A549 (cell line): ENCODE measurements at regions not wholly inside any gene's neighbourhood (a gene's known extent, or its start where the extent isn't known, plus 50 kb on each side); places are given as distances from the start of the nearest gene placed in this dataset.

ENCODE experiments used
- CBX2 ChIP-seq: fragments of 200-600 bp; sonication (generic); IDR thresholded peaks from 2 replicates; pipeline ENCODE4 v1.6.1; 2016; ENCODE audit warnings: low read depth, mild to moderate bottlenecking, borderline replicate concordance
- CHD2 ChIP-seq: fragments of 150-350 bp; IDR thresholded peaks from 2 replicates; pipeline ENCODE4 v1.6.1; 2014; ENCODE audit warnings: low read length; ENCODE audit not compliant: partially characterized antibody
- FOSL2 ChIP-seq, 2 experiments: fragments of 450-650 bp in 1 of 2; fragments of >200 bp in 1 of 2; sonication (Bioruptor Twin) in 1 of 2; formaldehyde crosslinking; IDR thresholded peaks; 2 replicates each; pipeline versions ENCODE4 v1.5.0 to v1.6.1; 2016 to 2020; ENCODE audit warnings: mild to moderate bottlenecking in 1 of 2, moderate library complexity in 1 of 2
- KDM1A ChIP-seq: fragments of 200-600 bp; sonication (generic); IDR thresholded peaks from 2 replicates; pipeline ENCODE4 v1.6.1; 2016; ENCODE audit warnings: low read depth, mild to moderate bottlenecking
- MAZ ChIP-seq: fragments of 150-350 bp; IDR thresholded peaks from 2 replicates; pipeline ENCODE4 v1.6.1; 2014; ENCODE audit warnings: antibody characterized with exemption, low read depth, low read length, borderline replicate concordance
- POLR2A ChIP-seq: IDR thresholded peaks from 2 replicates; pipeline ENCODE4 v1.6.1; 2012; ENCODE audit warnings: mild to moderate bottlenecking, low read length
- POLR2AphosphoS2 ChIP-seq: conservative IDR thresholded peaks from 2 replicates; pipeline ENCODE4 v1.6.1; 2012; ENCODE audit warnings: low read length, improper control_type of control experiment, inconsistent platforms
- TF ChIP-seq, protein P1 (sequence below): fragments of >200 bp; sonication (Bioruptor Twin); formaldehyde crosslinking; IDR thresholded peaks from 3 replicates; pipeline ENCODE4 v1.5.1; 2016
- TF ChIP-seq, protein P2 (sequence below): fragments of 250-450 bp; sonication (Bioruptor Pico); IDR thresholded peaks from 2 replicates; pipeline ENCODE4 v1.5.0; 2021; ENCODE audit warnings: mild to moderate bottlenecking, moderate library complexity, borderline replicate concordance
- TF ChIP-seq, protein P3 (sequence below): IDR thresholded peaks from 2 replicates; pipeline ENCODE4 v1.6.1; 2012
- TF ChIP-seq, protein P4 (sequence below): fragments of 200-600 bp; sonication (generic); IDR thresholded peaks from 2 replicates; pipeline ENCODE4 v1.6.1; 2016; ENCODE audit warnings: antibody characterized with exemption, mild to moderate bottlenecking, moderate library complexity
- TF ChIP-seq, protein P5 (sequence below): IDR thresholded peaks from 2 replicates; pipeline ENCODE4 v1.6.1; 2012; ENCODE audit warnings: low read depth, borderline replicate concordance

DNA sequence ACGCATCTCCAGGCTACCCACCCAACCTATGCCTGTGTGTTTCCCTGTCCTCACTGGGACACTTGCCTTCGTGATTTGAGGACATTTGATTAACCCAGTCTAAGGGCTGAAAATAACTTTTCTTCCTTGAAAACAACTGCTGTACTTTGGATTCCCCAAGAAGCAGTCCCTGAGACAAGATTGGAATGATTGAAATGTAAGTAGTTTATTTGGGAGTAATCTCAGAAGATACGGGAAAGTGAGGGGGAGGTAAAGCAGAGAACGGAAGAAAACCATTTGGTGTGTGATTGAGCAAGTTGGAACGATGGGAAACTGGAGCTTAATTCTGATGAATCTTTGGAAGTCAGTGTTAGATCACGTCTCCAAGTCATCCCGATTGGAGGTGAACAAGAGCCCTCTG lies 143.8 kb upstream of the LMCD1 start:
- TF ChIP-seq CBX2 (no peak), MAZ (no peak), CHD2 (no peak), POLR2AphosphoS2 (no peak), FOSL2 (IDR thresholded peaks at IDR 0.05) (no peak), FOSL2 (CRISPR knock-in tag; IDR thresholded peaks at IDR 0.05) (no peak), POLR2A (no peak), KDM1A (no peak)
- TF ChIP-seq, protein P1, sequence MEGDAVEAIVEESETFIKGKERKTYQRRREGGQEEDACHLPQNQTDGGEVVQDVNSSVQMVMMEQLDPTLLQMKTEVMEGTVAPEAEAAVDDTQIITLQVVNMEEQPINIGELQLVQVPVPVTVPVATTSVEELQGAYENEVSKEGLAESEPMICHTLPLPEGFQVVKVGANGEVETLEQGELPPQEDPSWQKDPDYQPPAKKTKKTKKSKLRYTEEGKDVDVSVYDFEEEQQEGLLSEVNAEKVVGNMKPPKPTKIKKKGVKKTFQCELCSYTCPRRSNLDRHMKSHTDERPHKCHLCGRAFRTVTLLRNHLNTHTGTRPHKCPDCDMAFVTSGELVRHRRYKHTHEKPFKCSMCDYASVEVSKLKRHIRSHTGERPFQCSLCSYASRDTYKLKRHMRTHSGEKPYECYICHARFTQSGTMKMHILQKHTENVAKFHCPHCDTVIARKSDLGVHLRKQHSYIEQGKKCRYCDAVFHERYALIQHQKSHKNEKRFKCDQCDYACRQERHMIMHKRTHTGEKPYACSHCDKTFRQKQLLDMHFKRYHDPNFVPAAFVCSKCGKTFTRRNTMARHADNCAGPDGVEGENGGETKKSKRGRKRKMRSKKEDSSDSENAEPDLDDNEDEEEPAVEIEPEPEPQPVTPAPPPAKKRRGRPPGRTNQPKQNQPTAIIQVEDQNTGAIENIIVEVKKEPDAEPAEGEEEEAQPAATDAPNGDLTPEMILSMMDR: no peak
- TF ChIP-seq, protein P2, sequence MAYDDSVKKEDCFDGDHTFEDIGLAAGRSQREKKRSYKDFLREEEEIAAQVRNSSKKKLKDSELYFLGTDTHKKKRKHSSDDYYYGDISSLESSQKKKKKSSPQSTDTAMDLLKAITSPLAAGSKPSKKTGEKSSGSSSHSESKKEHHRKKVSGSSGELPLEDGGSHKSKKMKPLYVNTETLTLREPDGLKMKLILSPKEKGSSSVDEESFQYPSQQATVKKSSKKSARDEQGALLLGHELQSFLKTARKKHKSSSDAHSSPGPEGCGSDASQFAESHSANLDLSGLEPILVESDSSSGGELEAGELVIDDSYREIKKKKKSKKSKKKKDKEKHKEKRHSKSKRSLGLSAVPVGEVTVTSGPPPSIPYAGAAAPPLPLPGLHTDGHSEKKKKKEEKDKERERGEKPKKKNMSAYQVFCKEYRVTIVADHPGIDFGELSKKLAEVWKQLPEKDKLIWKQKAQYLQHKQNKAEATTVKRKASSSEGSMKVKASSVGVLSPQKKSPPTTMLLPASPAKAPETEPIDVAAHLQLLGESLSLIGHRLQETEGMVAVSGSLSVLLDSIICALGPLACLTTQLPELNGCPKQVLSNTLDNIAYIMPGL: no peak
- TF ChIP-seq, protein P3, sequence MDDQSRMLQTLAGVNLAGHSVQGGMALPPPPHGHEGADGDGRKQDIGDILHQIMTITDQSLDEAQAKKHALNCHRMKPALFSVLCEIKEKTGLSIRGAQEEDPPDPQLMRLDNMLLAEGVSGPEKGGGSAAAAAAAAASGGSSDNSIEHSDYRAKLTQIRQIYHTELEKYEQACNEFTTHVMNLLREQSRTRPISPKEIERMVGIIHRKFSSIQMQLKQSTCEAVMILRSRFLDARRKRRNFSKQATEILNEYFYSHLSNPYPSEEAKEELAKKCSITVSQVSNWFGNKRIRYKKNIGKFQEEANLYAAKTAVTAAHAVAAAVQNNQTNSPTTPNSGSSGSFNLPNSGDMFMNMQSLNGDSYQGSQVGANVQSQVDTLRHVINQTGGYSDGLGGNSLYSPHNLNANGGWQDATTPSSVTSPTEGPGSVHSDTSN: no peak
- TF ChIP-seq, protein P4, sequence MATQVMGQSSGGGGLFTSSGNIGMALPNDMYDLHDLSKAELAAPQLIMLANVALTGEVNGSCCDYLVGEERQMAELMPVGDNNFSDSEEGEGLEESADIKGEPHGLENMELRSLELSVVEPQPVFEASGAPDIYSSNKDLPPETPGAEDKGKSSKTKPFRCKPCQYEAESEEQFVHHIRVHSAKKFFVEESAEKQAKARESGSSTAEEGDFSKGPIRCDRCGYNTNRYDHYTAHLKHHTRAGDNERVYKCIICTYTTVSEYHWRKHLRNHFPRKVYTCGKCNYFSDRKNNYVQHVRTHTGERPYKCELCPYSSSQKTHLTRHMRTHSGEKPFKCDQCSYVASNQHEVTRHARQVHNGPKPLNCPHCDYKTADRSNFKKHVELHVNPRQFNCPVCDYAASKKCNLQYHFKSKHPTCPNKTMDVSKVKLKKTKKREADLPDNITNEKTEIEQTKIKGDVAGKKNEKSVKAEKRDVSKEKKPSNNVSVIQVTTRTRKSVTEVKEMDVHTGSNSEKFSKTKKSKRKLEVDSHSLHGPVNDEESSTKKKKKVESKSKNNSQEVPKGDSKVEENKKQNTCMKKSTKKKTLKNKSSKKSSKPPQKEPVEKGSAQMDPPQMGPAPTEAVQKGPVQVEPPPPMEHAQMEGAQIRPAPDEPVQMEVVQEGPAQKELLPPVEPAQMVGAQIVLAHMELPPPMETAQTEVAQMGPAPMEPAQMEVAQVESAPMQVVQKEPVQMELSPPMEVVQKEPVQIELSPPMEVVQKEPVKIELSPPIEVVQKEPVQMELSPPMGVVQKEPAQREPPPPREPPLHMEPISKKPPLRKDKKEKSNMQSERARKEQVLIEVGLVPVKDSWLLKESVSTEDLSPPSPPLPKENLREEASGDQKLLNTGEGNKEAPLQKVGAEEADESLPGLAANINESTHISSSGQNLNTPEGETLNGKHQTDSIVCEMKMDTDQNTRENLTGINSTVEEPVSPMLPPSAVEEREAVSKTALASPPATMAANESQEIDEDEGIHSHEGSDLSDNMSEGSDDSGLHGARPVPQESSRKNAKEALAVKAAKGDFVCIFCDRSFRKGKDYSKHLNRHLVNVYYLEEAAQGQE: no peak
- TF ChIP-seq, protein P5, sequence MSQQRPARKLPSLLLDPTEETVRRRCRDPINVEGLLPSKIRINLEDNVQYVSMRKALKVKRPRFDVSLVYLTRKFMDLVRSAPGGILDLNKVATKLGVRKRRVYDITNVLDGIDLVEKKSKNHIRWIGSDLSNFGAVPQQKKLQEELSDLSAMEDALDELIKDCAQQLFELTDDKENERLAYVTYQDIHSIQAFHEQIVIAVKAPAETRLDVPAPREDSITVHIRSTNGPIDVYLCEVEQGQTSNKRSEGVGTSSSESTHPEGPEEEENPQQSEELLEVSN: no peak
